ENCODE measurements at regions not wholly inside any gene's neighbourhood (a gene's known extent, or its start where the extent isn't known, plus 50 kb on each side); places are given as distances from the start of the nearest gene placed in this dataset.

GRCh38 chr4:83722730-83723269, 186.9 kb downstream of the GPAT3 start:
- Mint-ChIP-seq H3K9me3 (no peaks in the 10 kb centered on the region), H3K27ac (no peak overlapping the region), H3K27me3 (no peaks in the 10 kb centered on the region), H3K4me1 (no peaks in the 10 kb centered on the region), H3K4me3 (no peak overlapping the region), H3K36me3 (no peaks in the 10 kb centered on the region)
- ATAC-seq (ENCODE audit: low read depth) (no peak), DNase-seq (no peak)
- POLR2A ChIA-PET, result no interaction called here

GRCh38 chr4:83716874-83717273, 181.0 kb downstream of the GPAT3 start:
- Mint-ChIP-seq H3K4me3 (no peak overlapping the region), H3K27me3 (peaks cover 4% of the 10 kb centered on the region), H3K4me1 (no peaks in the 10 kb centered on the region), H3K27ac (no peak overlapping the region), H3K36me3 (no peaks in the 10 kb centered on the region), H3K9me3 (no peaks in the 10 kb centered on the region)
- no peak for ATAC-seq (ENCODE audit: low read depth)
- no peak for DNase-seq
- POLR2A ChIA-PET, result no interaction called here

- H3K36me3 Mint-ChIP-seq, result no peaks in the 10 kb centered on the region
- H3K9me3 Mint-ChIP-seq, result no peaks in the 10 kb centered on the region
- no peak overlapping the region for H3K27ac Mint-ChIP-seq
- POLR2A ChIA-PET, result no interaction called here
- no peak overlapping the region for H3K4me3 Mint-ChIP-seq
- ATAC-seq (ENCODE audit: low read depth) (no peak), DNase-seq (no peak)
- H3K4me1 Mint-ChIP-seq, result no peaks in the 10 kb centered on the region
- peaks cover 4% of the 10 kb centered on the region for H3K27me3 Mint-ChIP-seq
These were observed 177.0 kb downstream of the GPAT3 start for GRCh38 chr4:83712890-83713289.

GRCh38 chr4:83709627-83710026, 173.7 kb downstream of the GPAT3 start:
- Mint-ChIP-seq H3K4me1 (no peaks in the 10 kb centered on the region), H3K4me3 (no peak overlapping the region), H3K27ac (no peak overlapping the region), H3K27me3 (peaks cover 2% of the 10 kb centered on the region), H3K9me3 (no peaks in the 10 kb centered on the region), H3K36me3 (no peaks in the 10 kb centered on the region)
- POLR2A ChIA-PET, result no interaction called here
- DNase-seq (no peak), ATAC-seq (ENCODE audit: low read depth) (no peak)

- Mint-ChIP-seq H3K36me3 (no peaks in the 10 kb centered on the region), H3K27me3 (peaks cover 2% of the 10 kb centered on the region), H3K4me3 (no peak overlapping the region), H3K27ac (no peak overlapping the region), H3K4me1 (no peaks in the 10 kb centered on the region), H3K9me3 (no peaks in the 10 kb centered on the region)
- DNase-seq (no peak), ATAC-seq (ENCODE audit: low read depth) (no peak)
- POLR2A ChIA-PET, result no interaction called here
These were observed 172.7 kb downstream of the GPAT3 start for GRCh38 chr4:83708500-83709175.

GRCh38 chr4:83704786-83705185, 168.9 kb downstream of the GPAT3 start:
- Mint-ChIP-seq H3K4me1 (no peaks in the 10 kb centered on the region), H3K9me3 (peaks cover 4% of the 10 kb centered on the region), H3K36me3 (no peaks in the 10 kb centered on the region), H3K27me3 (no peaks in the 10 kb centered on the region), H3K4me3 (no peak overlapping the region), H3K27ac (no peak overlapping the region)
- no peak for ATAC-seq (ENCODE audit: low read depth)
- POLR2A ChIA-PET, result no interaction called here
- DNase-seq, result no peak

GRCh38 chr4:83703752-83704151, 167.8 kb downstream of the GPAT3 start:
- POLR2A ChIA-PET, result no interaction called here
- no peak for DNase-seq

GRCh38 chr4:83701041-83701440, 165.1 kb downstream of the GPAT3 start:
- POLR2A ChIA-PET, result no interaction called here
- no peak overlapping the region for H3K4me3 Mint-ChIP-seq
- H3K27me3 Mint-ChIP-seq, result peaks cover 2% of the 10 kb centered on the region
- H3K4me1 Mint-ChIP-seq, result no peaks in the 10 kb centered on the region
- DNase-seq (no peak), ATAC-seq (ENCODE audit: low read depth) (no peak)
- peaks cover 4% of the 10 kb centered on the region for H3K9me3 Mint-ChIP-seq
- no peaks in the 10 kb centered on the region for H3K36me3 Mint-ChIP-seq
- no peak overlapping the region for H3K27ac Mint-ChIP-seq

More at GRCh38 chr4:83703752-83704151, 167.8 kb downstream of the GPAT3 start:
- Mint-ChIP-seq H3K27me3 (no peaks in the 10 kb centered on the region), H3K9me3 (peaks cover 4% of the 10 kb centered on the region), H3K36me3 (no peaks in the 10 kb centered on the region), H3K27ac (no peak overlapping the region), H3K4me1 (no peaks in the 10 kb centered on the region), H3K4me3 (no peak overlapping the region)
- no peak for ATAC-seq (ENCODE audit: low read depth)

GRCh38 chr4:83699358-83699757, 163.4 kb downstream of the GPAT3 start:
- Mint-ChIP-seq H3K36me3 (no peaks in the 10 kb centered on the region), H3K9me3 (peaks cover 4% of the 10 kb centered on the region), H3K27ac (no peak overlapping the region), H3K4me3 (no peak overlapping the region), H3K4me1 (no peaks in the 10 kb centered on the region), H3K27me3 (peaks cover 2% of the 10 kb centered on the region)
- POLR2A ChIA-PET, result no interaction called here
- no peak for DNase-seq
- no peak for ATAC-seq (ENCODE audit: low read depth)

GRCh38 chr4:83692028-83692427, 156.1 kb downstream of the GPAT3 start:
- Mint-ChIP-seq H3K4me3 (no peak overlapping the region), H3K27me3 (peaks cover 9% of the 10 kb centered on the region), H3K9me3 (no peaks in the 10 kb centered on the region), H3K36me3 (no peaks in the 10 kb centered on the region), H3K4me1 (no peaks in the 10 kb centered on the region), H3K27ac (no peak overlapping the region)
- DNase-seq (no peak), ATAC-seq (ENCODE audit: low read depth) (no peak)
- POLR2A ChIA-PET, result no interaction called here

- Mint-ChIP-seq H3K27ac (no peak overlapping the region), H3K36me3 (no peaks in the 10 kb centered on the region), H3K4me1 (no peaks in the 10 kb centered on the region), H3K9me3 (no peaks in the 10 kb centered on the region), H3K4me3 (no peak overlapping the region), H3K27me3 (peaks cover 13% of the 10 kb centered on the region)
- DNase-seq (no peak), ATAC-seq (ENCODE audit: low read depth) (no peak)
- POLR2A ChIA-PET, result no interaction called here
These were observed 150.3 kb downstream of the GPAT3 start for GRCh38 chr4:83686166-83686565.

- Mint-ChIP-seq H3K27me3 (peaks cover 15% of the 10 kb centered on the region), H3K36me3 (no peaks in the 10 kb centered on the region), H3K4me3 (no peak overlapping the region), H3K9me3 (no peaks in the 10 kb centered on the region), H3K27ac (no peak overlapping the region), H3K4me1 (no peaks in the 10 kb centered on the region)
- POLR2A ChIA-PET, result no interaction called here
- DNase-seq, result no peak
- ATAC-seq (ENCODE audit: low read depth), result no peak
These were observed 143.8 kb downstream of the GPAT3 start for GRCh38 chr4:83679692-83680091.

GRCh38 chr4:83679254-83679653, 143.3 kb downstream of the GPAT3 start:
- POLR2A ChIA-PET, result no interaction called here
- H3K4me3 Mint-ChIP-seq, result no peak overlapping the region
- peaks cover 15% of the 10 kb centered on the region for H3K27me3 Mint-ChIP-seq
- DNase-seq, result no peak
- H3K9me3 Mint-ChIP-seq, result no peaks in the 10 kb centered on the region
- no peak overlapping the region for H3K27ac Mint-ChIP-seq
- H3K4me1 Mint-ChIP-seq, result no peaks in the 10 kb centered on the region
- no peak for ATAC-seq (ENCODE audit: low read depth)
- no peaks in the 10 kb centered on the region for H3K36me3 Mint-ChIP-seq

GRCh38 chr4:83677656-83678055, 141.7 kb downstream of the GPAT3 start:
- Mint-ChIP-seq H3K27me3 (peaks cover 22% of the 10 kb centered on the region), H3K4me3 (no peak overlapping the region), H3K9me3 (no peaks in the 10 kb centered on the region), H3K4me1 (no peaks in the 10 kb centered on the region), H3K27ac (no peak overlapping the region), H3K36me3 (no peaks in the 10 kb centered on the region)
- POLR2A ChIA-PET, result no interaction called here
- ATAC-seq (ENCODE audit: low read depth) (no peak), DNase-seq (no peak)

- H3K36me3 Mint-ChIP-seq, result no peaks in the 10 kb centered on the region
- H3K27me3 Mint-ChIP-seq, result peaks cover 3% of the 10 kb centered on the region
- no peaks in the 10 kb centered on the region for H3K9me3 Mint-ChIP-seq
- H3K27ac Mint-ChIP-seq, result no peak overlapping the region
- H3K4me3 Mint-ChIP-seq, result no peak overlapping the region
- POLR2A ChIA-PET, result no interaction called here
- ATAC-seq (ENCODE audit: low read depth) (no peak), DNase-seq (no peak)
- H3K4me1 Mint-ChIP-seq, result peaks cover 5% of the 10 kb centered on the region
These were observed 128.8 kb downstream of the GPAT3 start for GRCh38 chr4:83664741-83665140.
